Femur (tissue), 1 donor: ENCODE measurements at regions not wholly inside any gene's neighbourhood (a gene's known extent, or its start where the extent isn't known, plus 50 kb on each side); places are given as distances from the start of the nearest gene placed in this dataset.
"Not testable (repeated sequence)": the region's sequence is repeated elsewhere in the genome, so short reads cannot be mapped to it uniquely, and the experiment has no call there.

Source experiments
- DNase-seq: peaks from one replicate; pipeline ENCODE4 v3.0.0-alpha.2; 2017

GRCh38 chr13:88436974-88437373, 765.8 kb downstream of the SLITRK5 start:
- no peak for DNase-seq

- DNase-seq: no peak
Measured at GRCh38 chr13:88450515-88450914, 779.3 kb downstream of the SLITRK5 start.

- no peak for DNase-seq
Measured at GRCh38 chr13:88456151-88456550, 785.0 kb downstream of the SLITRK5 start.

GRCh38 chr13:88459331-88459730, 788.2 kb downstream of the SLITRK5 start:
- no peak for DNase-seq

GRCh38 chr13:88461272-88462009, 790.3 kb downstream of the SLITRK5 start:
- DNase-seq: no peak

GRCh38 chr13:88464851-88465250, 793.7 kb downstream of the SLITRK5 start:
- no peak for DNase-seq

GRCh38 chr13:88472316-88472715, 801.1 kb downstream of the SLITRK5 start:
- no peak for DNase-seq

GRCh38 chr13:88483202-88483601, 812.0 kb downstream of the SLITRK5 start:
- no peak for DNase-seq

- DNase-seq: no peak
Measured at GRCh38 chr13:88507909-88508308, 836.7 kb downstream of the SLITRK5 start.

GRCh38 chr13:88512993-88513392, 841.8 kb downstream of the SLITRK5 start:
- DNase-seq: not testable (repeated sequence)

- no peak for DNase-seq
Measured at GRCh38 chr13:88526186-88526852, 855.1 kb downstream of the SLITRK5 start.

- DNase-seq: no peak
Measured at GRCh38 chr13:88526853-88527215, 855.7 kb downstream of the SLITRK5 start.

- no peak for DNase-seq
Measured at GRCh38 chr13:88541994-88542393, 870.8 kb downstream of the SLITRK5 start.

- no peak for DNase-seq
Measured at GRCh38 chr13:88544836-88545235, 873.7 kb downstream of the SLITRK5 start.

GRCh38 chr13:88552966-88553365, 881.8 kb downstream of the SLITRK5 start:
- no peak for DNase-seq

- no peak for DNase-seq
Measured at GRCh38 chr13:88565566-88565965, 894.4 kb downstream of the SLITRK5 start.

GRCh38 chr13:88585861-88586260, 914.7 kb downstream of the SLITRK5 start:
- DNase-seq: no peak

- DNase-seq: no peak
Measured at GRCh38 chr13:88586263-88586662, 915.1 kb downstream of the SLITRK5 start.

- no peak for DNase-seq
Measured at GRCh38 chr13:88590574-88590973, 919.4 kb downstream of the SLITRK5 start.

- DNase-seq: no peak
Measured at GRCh38 chr13:88592105-88592504, 920.9 kb downstream of the SLITRK5 start.

- no peak for DNase-seq
Measured at GRCh38 chr13:88601949-88602348, 930.8 kb downstream of the SLITRK5 start.

GRCh38 chr13:88602786-88603777, 931.9 kb downstream of the SLITRK5 start:
- DNase-seq: no peak

- DNase-seq: no peak
Measured at GRCh38 chr13:88617176-88617575, 946.0 kb downstream of the SLITRK5 start.
